ENCODE measurements at regions not wholly inside any gene's neighbourhood (a gene's known extent, or its start where the extent isn't known, plus 50 kb on each side); places are given as distances from the start of the nearest gene placed in this dataset.

GRCh38 chr5:8848366-8848765 lies 697.5 kb downstream of the SEMA5A start:
- TF ChIP-seq POLR2A (IDR thresholded peaks at IDR 0.05) (no peak), POLR2AphosphoS5 (IDR thresholded peaks at IDR 0.05; ENCODE audit: insufficient read depth in 1 of 2, low read depth in 1 of 2) (no peak)
- TF ChIP-seq, protein P1, sequence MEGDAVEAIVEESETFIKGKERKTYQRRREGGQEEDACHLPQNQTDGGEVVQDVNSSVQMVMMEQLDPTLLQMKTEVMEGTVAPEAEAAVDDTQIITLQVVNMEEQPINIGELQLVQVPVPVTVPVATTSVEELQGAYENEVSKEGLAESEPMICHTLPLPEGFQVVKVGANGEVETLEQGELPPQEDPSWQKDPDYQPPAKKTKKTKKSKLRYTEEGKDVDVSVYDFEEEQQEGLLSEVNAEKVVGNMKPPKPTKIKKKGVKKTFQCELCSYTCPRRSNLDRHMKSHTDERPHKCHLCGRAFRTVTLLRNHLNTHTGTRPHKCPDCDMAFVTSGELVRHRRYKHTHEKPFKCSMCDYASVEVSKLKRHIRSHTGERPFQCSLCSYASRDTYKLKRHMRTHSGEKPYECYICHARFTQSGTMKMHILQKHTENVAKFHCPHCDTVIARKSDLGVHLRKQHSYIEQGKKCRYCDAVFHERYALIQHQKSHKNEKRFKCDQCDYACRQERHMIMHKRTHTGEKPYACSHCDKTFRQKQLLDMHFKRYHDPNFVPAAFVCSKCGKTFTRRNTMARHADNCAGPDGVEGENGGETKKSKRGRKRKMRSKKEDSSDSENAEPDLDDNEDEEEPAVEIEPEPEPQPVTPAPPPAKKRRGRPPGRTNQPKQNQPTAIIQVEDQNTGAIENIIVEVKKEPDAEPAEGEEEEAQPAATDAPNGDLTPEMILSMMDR (IDR thresholded peaks at IDR 0.05), result no peak
